ENCODE measurements at regions not wholly inside any gene's neighbourhood (a gene's known extent, or its start where the extent isn't known, plus 50 kb on each side); places are given as distances from the start of the nearest gene placed in this dataset.

DNA sequence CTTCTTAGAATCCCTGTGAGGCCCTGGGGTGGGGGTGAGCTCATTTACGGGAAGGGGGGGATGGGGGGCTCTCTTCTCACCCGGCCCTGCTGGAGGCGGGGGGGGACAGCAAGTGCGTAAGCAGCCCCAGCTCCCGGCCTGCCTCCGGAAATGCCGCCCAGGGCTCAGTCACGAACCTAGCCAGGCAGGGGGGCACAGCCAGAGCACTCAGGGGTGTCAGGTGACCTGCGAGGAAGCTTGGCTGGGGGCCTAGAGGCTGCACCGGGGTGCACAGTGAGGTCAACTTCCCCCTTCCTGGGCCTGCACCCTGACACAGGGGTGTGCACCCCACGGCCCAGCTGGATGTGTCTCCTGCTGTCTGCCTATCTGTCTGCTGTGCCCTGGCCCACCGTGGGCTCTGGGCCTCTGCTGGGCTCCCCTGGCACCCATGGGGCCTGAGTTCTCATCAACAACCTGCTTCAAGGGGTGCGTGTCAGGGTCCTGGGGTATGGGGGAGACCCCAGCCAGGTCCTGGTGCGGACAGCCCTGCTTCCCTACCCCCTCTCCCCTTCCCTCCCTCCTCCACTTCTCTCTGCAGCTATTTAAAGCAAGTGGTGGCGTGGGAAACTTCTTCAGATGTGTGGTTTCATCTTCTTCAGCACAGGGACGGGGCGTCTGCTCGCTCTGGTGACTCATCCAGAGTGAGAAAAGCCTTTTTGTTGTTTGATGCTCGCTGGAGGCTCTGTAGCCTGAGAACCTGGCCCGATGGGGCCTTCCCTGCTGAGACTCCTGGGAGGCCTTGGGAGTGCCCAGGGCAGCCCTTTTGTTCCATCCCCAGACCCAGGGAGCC lies 92.5 kb upstream of the RUNX3 start:
- H3K4me1 Mint-ChIP-seq = peaks cover 74% of the 10 kb centered on the region
- peak overlapping the region; percentile 90 to 99 for H3K27ac ChIP-seq (ENCODE audit: low read depth in 1 of 2, low read length in 2 of 2)
- H2AFZ ChIP-seq (ENCODE audit: insufficient read depth, low read depth, low read length, poor library complexity, severe bottlenecking) = no peak overlapping the region
- peaks cover 66 to 72% of the 10 kb centered on the region in 2 donors for H3K4me1 ChIP-seq (ENCODE audit: control insufficient read depth in 1 of 2, insufficient read depth in 2 of 2, low read length in 2 of 2)
- H3K9ac ChIP-seq (ENCODE audit: insufficient read depth, low read length, poor library complexity, severe bottlenecking) = peak overlapping the region; percentile 84
- peaks cover 18 to 41% (median 30%) of the 10 kb centered on the region in 3 donors for H3K27me3 Mint-ChIP-seq (ENCODE audit: low read depth in 3 of 3)
- intact Hi-C loops (cut with micrococcal nuclease) = loop anchor here (1.0 to 5.0 kb wide), 4 partner anchors 8 to 56 kb away; no protein-coding TSS in a partner anchor
- H3K36me3 Mint-ChIP-seq = peaks cover 3 to 12% of the 10 kb centered on the region in 2 donors
- H4K20me1 ChIP-seq (ENCODE audit: insufficient read depth, low read length) = no peaks in the 10 kb centered on the region
- no peaks in the 10 kb centered on the region for H3K9me3 ChIP-seq (replicated peaks in 1 of 2; ENCODE audit: control insufficient read depth in 1 of 2, insufficient read depth in 1 of 2, low read length in 2 of 2)
- peak overlapping the region; percentile 69 for H3K4me2 ChIP-seq (replicated peaks; ENCODE audit: extremely low read depth, low read length, poor library complexity, severe bottlenecking)
- TF ChIP-seq CTCF (IDR thresholded peaks at IDR 0.05) = no peak
- 1% methylated on average over 13 of the region's 20 CpGs for WGBS (ENCODE audit: insufficient coverage)
- peak overlapping the region in 2 of 3 experiments; percentile 15 to 49 for H3K4me3 ChIP-seq (replicated peaks in 1 of 3; ENCODE audit: low read depth in 2 of 3, low read length in 3 of 3)
- peak; percentile 99 to 100 (median 100) for DNase-seq
- peak overlapping the region; percentile 69 to 84 for H3K4me3 Mint-ChIP-seq
- H3K79me2 ChIP-seq (ENCODE audit: insufficient read depth, low read length) = no peaks in the 10 kb centered on the region
- peaks cover 0 to 17% of the 10 kb centered on the region in 2 donors for H3K27me3 ChIP-seq (ENCODE audit: control insufficient read depth in 2 of 2, insufficient read depth in 2 of 2, low read length in 2 of 2)
- no peaks in the 10 kb centered on the region for H3K9me3 Mint-ChIP-seq
- H3K27ac Mint-ChIP-seq = peak overlapping the region; percentile 97 to 99 (median 98)
- H3K36me3 ChIP-seq (replicated peaks in 1 of 2; ENCODE audit: control insufficient read depth in 1 of 2, insufficient read depth in 2 of 2, low read length in 2 of 2) = no peaks in the 10 kb centered on the region

DNA sequence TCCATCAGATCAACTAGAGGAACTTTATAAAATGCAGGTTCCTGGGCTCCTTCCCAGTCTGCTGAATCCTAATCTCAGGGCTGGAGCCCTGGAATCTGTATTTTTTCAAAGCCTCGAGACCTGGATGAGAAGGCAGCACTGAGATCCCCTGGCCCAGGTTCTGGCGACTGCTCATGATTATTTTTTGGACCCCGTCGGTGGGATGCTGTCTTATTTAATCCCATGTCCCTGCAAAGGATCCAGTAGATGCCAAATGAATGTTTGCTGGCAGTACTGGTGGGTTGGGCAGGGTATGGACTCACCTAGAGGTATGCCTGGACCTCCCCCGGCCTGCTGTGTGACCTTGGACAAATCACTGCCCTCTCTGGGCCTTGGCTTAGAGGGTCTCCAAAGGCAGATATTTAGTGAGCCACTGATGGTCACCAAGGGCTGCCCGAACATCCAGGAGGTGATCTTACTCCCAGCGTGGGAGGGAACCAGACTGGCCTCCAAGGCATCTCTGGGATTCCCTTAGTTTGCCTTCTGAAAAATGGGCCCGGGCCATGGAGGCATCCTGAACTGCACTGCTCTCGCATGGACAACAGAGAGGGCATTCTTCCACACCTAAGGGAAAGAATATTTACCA lies 91.6 kb upstream of the RUNX3 start:
- Mint-ChIP-seq H3K27ac (peak overlapping the region; percentile 97 to 99 (median 98)), H3K36me3 (peaks cover 3 to 12% of the 10 kb centered on the region in 2 donors), H3K9me3 (no peaks in the 10 kb centered on the region), H3K4me3 (peak overlapping the region in 1 of 2 donors; percentile 37), H3K4me1 (peaks cover 73% of the 10 kb centered on the region), H3K27me3 (ENCODE audit: low read depth in 3 of 3) (peaks cover 14 to 35% (median 23%) of the 10 kb centered on the region in 3 donors)
- 72% methylated on average over 7 of the region's 9 CpGs for WGBS (ENCODE audit: insufficient coverage)
- no peaks in the 10 kb centered on the region for H3K9me3 ChIP-seq (replicated peaks in 1 of 2; ENCODE audit: control insufficient read depth in 1 of 2, insufficient read depth in 1 of 2, low read length in 2 of 2)
- H3K27me3 ChIP-seq (ENCODE audit: control insufficient read depth in 2 of 2, insufficient read depth in 2 of 2, low read length in 2 of 2) = peaks cover 0 to 9% of the 10 kb centered on the region in 2 donors
- H3K4me1 ChIP-seq (ENCODE audit: control insufficient read depth in 1 of 2, insufficient read depth in 2 of 2, low read length in 2 of 2) = peaks cover 59 to 63% of the 10 kb centered on the region in 2 donors
- TF ChIP-seq CTCF (IDR thresholded peaks at IDR 0.05) = no peak
- no peaks in the 10 kb centered on the region for H3K79me2 ChIP-seq (ENCODE audit: insufficient read depth, low read length)
- no peak for DNase-seq
- no peak overlapping the region for H2AFZ ChIP-seq (ENCODE audit: insufficient read depth, low read depth, low read length, poor library complexity, severe bottlenecking)
- H4K20me1 ChIP-seq (ENCODE audit: insufficient read depth, low read length) = no peaks in the 10 kb centered on the region
- H3K4me3 ChIP-seq (replicated peaks in 1 of 3; ENCODE audit: low read depth in 2 of 3, low read length in 3 of 3) = peak overlapping the region in 1 of 3 experiments; percentile 43
- H3K27ac ChIP-seq (ENCODE audit: low read depth in 1 of 2, low read length in 2 of 2) = peak overlapping the region; percentile 90 to 99
- no peaks in the 10 kb centered on the region for H3K36me3 ChIP-seq (replicated peaks in 1 of 2; ENCODE audit: control insufficient read depth in 1 of 2, insufficient read depth in 2 of 2, low read length in 2 of 2)
- intact Hi-C loops (cut with micrococcal nuclease) = loop anchor here (1.0 to 5.0 kb wide), 4 partner anchors 9 to 55 kb away; no protein-coding TSS in a partner anchor
- peak overlapping the region; percentile 53 for H3K4me2 ChIP-seq (replicated peaks; ENCODE audit: extremely low read depth, low read length, poor library complexity, severe bottlenecking)
- H3K9ac ChIP-seq (ENCODE audit: insufficient read depth, low read length, poor library complexity, severe bottlenecking) = peak overlapping the region; percentile 84
